Testis (tissue), 2 donors: ENCODE measurements at regions not wholly inside any gene's neighbourhood (a gene's known extent, or its start where the extent isn't known, plus 50 kb on each side); places are given as distances from the start of the nearest gene placed in this dataset.

Source experiments
- DNase-seq: peaks from one replicate; pipeline ENCODE4 v3.0.0-alpha.2; 2019
- H3K27ac ChIP-seq, 2 donors: fragments of 200-600 bp; sonication (generic); one replicate each; pipeline ENCODE4 v1.5.1; 2019
- H3K27me3 ChIP-seq: fragments of 200-600 bp; sonication (generic); one replicate; pipeline ENCODE4 v1.5.1; 2019
- H3K36me3 ChIP-seq: fragments of 200-600 bp; sonication (generic); one replicate; pipeline ENCODE4 v1.5.1; 2017; ENCODE audit warnings: low read depth; ENCODE audit errors: missing control alignments
- H3K4me1 ChIP-seq: fragments of 200-600 bp; sonication (generic); one replicate; pipeline ENCODE4 v1.5.1; 2019
- H3K4me3 ChIP-seq, 2 donors: fragments of 200-600 bp; sonication (generic); one replicate each; pipeline ENCODE4 v1.5.1; 2017 to 2019
- H3K9me3 ChIP-seq: fragments of 200-600 bp; sonication (generic); one replicate; pipeline ENCODE4 v1.5.1; 2017
- CTCF ChIP-seq, 3 experiments: fragments of 450-650 bp in 2 of 3; fragments of 200-600 bp in 1 of 3; sonication (generic) in 1 of 3; IDR thresholded peaks; one replicate each; pipeline ENCODE4 v1.5.1; 2016 to 2019; ENCODE audit warnings: antibody characterized with exemption in 3 of 3, mild to moderate bottlenecking in 2 of 3, moderate library complexity in 1 of 3
- POLR2A ChIP-seq: fragments of 450-650 bp; IDR thresholded peaks from one replicate; pipeline ENCODE4 v1.6.1; 2017; ENCODE audit warnings: antibody characterized with exemption, mild to moderate bottlenecking, moderate library complexity
- WGBS, 2 donors: methylation state at CpG; one replicate each; pipeline ENCODE4 v1.1.5; 2018; 5-methylcytosine and 5-hydroxymethylcytosine counted together
- intact Hi-C: fragments of 100-400 bp; cut with DNase I; formaldehyde crosslinking; loops from one replicate; pipeline ENCODE4 v1.15.1; 2023; ENCODE audit warnings: low total_unique reads

GRCh38 chr1:188557053-188557452 is 1728.3 kb downstream of the PLA2G4A start:
- intact Hi-C loops, result no loop called here
- no peak for DNase-seq
- no peaks in the 10 kb centered on the region for H3K9me3 ChIP-seq
- H3K27ac ChIP-seq, result no peak overlapping the region
- H3K27me3 ChIP-seq, result no peaks in the 10 kb centered on the region
- no peaks in the 10 kb centered on the region for H3K4me1 ChIP-seq
- no peak overlapping the region for H3K4me3 ChIP-seq
- no peaks in the 10 kb centered on the region for H3K36me3 ChIP-seq
- TF ChIP-seq POLR2A (no peak), CTCF (IDR thresholded peaks at IDR 0.05) (no peak)

GRCh38 chr1:188582911-188583532 is 1754.3 kb downstream of the PLA2G4A start:
- no peaks in the 10 kb centered on the region for H3K4me1 ChIP-seq
- intact Hi-C loops, result no loop called here
- H3K27ac ChIP-seq, result no peak overlapping the region
- no peaks in the 10 kb centered on the region for H3K36me3 ChIP-seq
- no peaks in the 10 kb centered on the region for H3K9me3 ChIP-seq
- no peak for DNase-seq
- TF ChIP-seq CTCF (IDR thresholded peaks at IDR 0.05), result no peak
- no peak for TF ChIP-seq POLR2A
- H3K27me3 ChIP-seq, result no peaks in the 10 kb centered on the region
- WGBS, 2 donors, result 91 to 92% methylated on average over 2 of the region's 2 CpGs
- H3K4me3 ChIP-seq, result no peak overlapping the region

GRCh38 chr1:188584119-188584518 is 1755.4 kb downstream of the PLA2G4A start:
- 21 to 27% methylated on average over 2 of the region's 2 CpGs for WGBS, 2 donors
- DNase-seq, result no peak
- H3K4me1 ChIP-seq, result no peaks in the 10 kb centered on the region

GRCh38 chr1:188590641-188591040 is 1761.9 kb downstream of the PLA2G4A start:
- WGBS, 2 donors, result 90 to 100% methylated on average over 1 of the region's 1 CpG

More at GRCh38 chr1:188584119-188584518, 1755.4 kb downstream of the PLA2G4A start:
- Histone ChIP-seq H3K27me3 (no peaks in the 10 kb centered on the region), H3K27ac (no peak overlapping the region), H3K4me3 (no peak overlapping the region), H3K9me3 (no peaks in the 10 kb centered on the region), H3K36me3 (no peaks in the 10 kb centered on the region)
- no peak for TF ChIP-seq CTCF (IDR thresholded peaks at IDR 0.05)
- intact Hi-C loops, result no loop called here

More at GRCh38 chr1:188590641-188591040, 1761.9 kb downstream of the PLA2G4A start:
- Histone ChIP-seq H3K4me3 (no peak overlapping the region), H3K27ac (no peak overlapping the region), H3K36me3 (no peaks in the 10 kb centered on the region), H3K4me1 (no peaks in the 10 kb centered on the region), H3K9me3 (no peaks in the 10 kb centered on the region), H3K27me3 (no peaks in the 10 kb centered on the region)
- no peak for TF ChIP-seq CTCF (IDR thresholded peaks at IDR 0.05)
- TF ChIP-seq POLR2A, result no peak
- intact Hi-C loops, result no loop called here
- no peak for DNase-seq
